ENCODE measurements at regions not wholly inside any gene's neighbourhood (a gene's known extent, or its start where the extent isn't known, plus 50 kb on each side); places are given as distances from the start of the nearest gene placed in this dataset.

- TF ChIP-seq, protein P1, sequence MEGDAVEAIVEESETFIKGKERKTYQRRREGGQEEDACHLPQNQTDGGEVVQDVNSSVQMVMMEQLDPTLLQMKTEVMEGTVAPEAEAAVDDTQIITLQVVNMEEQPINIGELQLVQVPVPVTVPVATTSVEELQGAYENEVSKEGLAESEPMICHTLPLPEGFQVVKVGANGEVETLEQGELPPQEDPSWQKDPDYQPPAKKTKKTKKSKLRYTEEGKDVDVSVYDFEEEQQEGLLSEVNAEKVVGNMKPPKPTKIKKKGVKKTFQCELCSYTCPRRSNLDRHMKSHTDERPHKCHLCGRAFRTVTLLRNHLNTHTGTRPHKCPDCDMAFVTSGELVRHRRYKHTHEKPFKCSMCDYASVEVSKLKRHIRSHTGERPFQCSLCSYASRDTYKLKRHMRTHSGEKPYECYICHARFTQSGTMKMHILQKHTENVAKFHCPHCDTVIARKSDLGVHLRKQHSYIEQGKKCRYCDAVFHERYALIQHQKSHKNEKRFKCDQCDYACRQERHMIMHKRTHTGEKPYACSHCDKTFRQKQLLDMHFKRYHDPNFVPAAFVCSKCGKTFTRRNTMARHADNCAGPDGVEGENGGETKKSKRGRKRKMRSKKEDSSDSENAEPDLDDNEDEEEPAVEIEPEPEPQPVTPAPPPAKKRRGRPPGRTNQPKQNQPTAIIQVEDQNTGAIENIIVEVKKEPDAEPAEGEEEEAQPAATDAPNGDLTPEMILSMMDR (IDR thresholded peaks at IDR 0.05; ENCODE audit: unreplicated experiment), result no peak
- DNase-seq (ENCODE audit: low spot score, unreplicated experiment), result no peak
- Mint-ChIP-seq H3K9me3 (ENCODE audit: low read depth) (no peaks in the 10 kb centered on the region), H3K4me1 (ENCODE audit: low read depth) (no peaks in the 10 kb centered on the region), H3K27ac (no peak overlapping the region), H3K4me3 (ENCODE audit: low read depth) (no peak overlapping the region), H3K36me3 (ENCODE audit: insufficient read depth) (no peaks in the 10 kb centered on the region), H3K27me3 (no peaks in the 10 kb centered on the region)
Measured at GRCh38 chr1:173276922-173277800, 70.0 kb upstream of the TNFSF4 start.

DNA sequence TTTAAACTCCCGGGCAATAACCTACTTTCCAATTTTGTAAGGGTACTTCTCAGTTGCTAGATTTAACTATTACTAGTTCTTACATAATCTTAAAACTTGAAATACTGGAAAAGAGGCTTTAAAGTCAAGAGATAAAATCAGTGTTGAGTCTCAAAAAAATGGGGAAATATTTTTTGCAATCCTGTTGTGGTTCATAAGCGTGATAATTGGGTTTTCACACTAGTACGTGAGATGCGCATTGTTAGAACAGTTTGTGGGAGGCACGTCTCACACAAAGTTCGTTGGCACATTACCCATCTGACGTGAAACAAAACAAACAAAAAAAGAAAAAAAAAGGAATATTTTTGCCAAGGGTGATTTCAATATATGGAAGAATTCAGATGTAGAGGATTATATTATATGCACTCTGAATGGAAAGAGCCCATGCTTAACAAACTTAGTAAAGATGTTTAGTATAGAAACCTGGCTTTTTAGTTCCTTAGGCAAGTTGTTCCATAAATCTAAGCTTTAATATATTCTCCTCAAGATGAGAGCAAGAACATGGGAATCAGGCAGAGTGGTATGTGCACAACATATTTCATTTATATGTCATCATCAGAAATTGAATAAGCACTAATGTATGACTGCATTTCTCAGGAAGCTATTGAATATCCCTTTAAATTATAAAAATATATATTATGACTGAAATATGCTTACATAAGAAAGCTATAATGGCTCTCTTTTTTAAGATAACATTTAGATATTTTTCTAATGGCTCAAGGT lies 73.9 kb upstream of the TNFSF4 start:
- Mint-ChIP-seq H3K27me3 (no peaks in the 10 kb centered on the region), H3K9me3 (ENCODE audit: low read depth) (no peaks in the 10 kb centered on the region), H3K4me1 (ENCODE audit: low read depth) (no peaks in the 10 kb centered on the region)

GRCh38 chr1:173285048-173285447 lies 77.9 kb upstream of the TNFSF4 start:
- Mint-ChIP-seq H3K4me3 (ENCODE audit: low read depth) (no peak overlapping the region), H3K4me1 (ENCODE audit: low read depth) (no peaks in the 10 kb centered on the region), H3K27ac (no peak overlapping the region), H3K27me3 (no peaks in the 10 kb centered on the region), H3K36me3 (ENCODE audit: insufficient read depth) (no peaks in the 10 kb centered on the region), H3K9me3 (ENCODE audit: low read depth) (peaks cover 2% of the 10 kb centered on the region)
- DNase-seq (ENCODE audit: low spot score, unreplicated experiment), result no peak
- TF ChIP-seq, protein P1 (IDR thresholded peaks at IDR 0.05; ENCODE audit: unreplicated experiment), result no peak

More for the DNA sequence above, 73.9 kb upstream of the TNFSF4 start:
- TF ChIP-seq, protein P1 (IDR thresholded peaks at IDR 0.05; ENCODE audit: unreplicated experiment), result no peak
- DNase-seq (ENCODE audit: low spot score, unreplicated experiment), result no peak
- Mint-ChIP-seq H3K27ac (no peak overlapping the region), H3K36me3 (ENCODE audit: insufficient read depth) (no peaks in the 10 kb centered on the region), H3K4me3 (ENCODE audit: low read depth) (no peak overlapping the region)

DNA sequence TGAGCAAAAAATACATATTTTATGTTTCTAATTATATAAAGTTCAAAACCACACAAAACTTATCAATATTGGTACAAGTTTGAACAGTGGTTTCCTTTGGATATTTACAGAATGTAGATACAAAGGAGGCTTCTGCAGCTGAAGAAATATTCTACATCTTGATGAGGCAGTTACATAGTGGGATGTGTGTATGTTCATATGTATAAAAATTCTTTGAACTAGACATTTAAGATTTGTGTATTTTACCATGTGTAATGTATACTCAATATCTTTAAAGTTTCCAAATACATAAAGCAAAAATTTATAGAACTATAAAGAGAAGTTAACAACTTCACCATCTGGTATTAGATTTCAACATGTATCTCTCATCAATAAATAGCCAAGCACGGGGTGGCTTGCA lies 80.7 kb upstream of the TNFSF4 start:
- Mint-ChIP-seq H3K27ac (no peak overlapping the region), H3K27me3 (no peaks in the 10 kb centered on the region), H3K9me3 (ENCODE audit: low read depth) (peaks cover 13% of the 10 kb centered on the region), H3K4me1 (ENCODE audit: low read depth) (peaks cover 5% of the 10 kb centered on the region), H3K4me3 (ENCODE audit: low read depth) (no peak overlapping the region), H3K36me3 (ENCODE audit: insufficient read depth) (no peaks in the 10 kb centered on the region)
- DNase-seq (ENCODE audit: low spot score, unreplicated experiment), result no peak
- TF ChIP-seq, protein P1 (IDR thresholded peaks at IDR 0.05; ENCODE audit: unreplicated experiment), result no peak

DNA sequence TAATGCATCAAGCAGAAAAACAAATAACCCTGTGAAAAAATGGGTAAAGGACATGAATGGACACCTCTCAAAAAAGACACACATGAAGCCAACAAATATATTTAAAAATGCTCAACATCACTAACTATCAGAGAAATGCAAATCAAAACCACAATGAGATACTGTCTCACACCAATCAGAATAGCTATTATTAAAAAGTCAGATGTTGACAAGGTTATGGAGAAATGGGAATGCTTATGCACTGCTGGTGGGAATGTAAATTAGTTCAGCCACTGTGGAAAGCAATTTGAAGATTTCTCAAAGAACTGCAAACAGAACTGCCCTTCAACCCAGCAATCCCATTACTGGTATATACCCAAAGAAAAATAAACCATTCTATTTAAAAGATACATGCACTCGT lies 86.6 kb upstream of the TNFSF4 start:
- TF ChIP-seq, protein P1 (IDR thresholded peaks at IDR 0.05; ENCODE audit: unreplicated experiment), result no peak
- Mint-ChIP-seq H3K9me3 (ENCODE audit: low read depth) (peaks cover 13% of the 10 kb centered on the region), H3K36me3 (ENCODE audit: insufficient read depth) (no peaks in the 10 kb centered on the region), H3K27me3 (no peaks in the 10 kb centered on the region), H3K4me1 (ENCODE audit: low read depth) (peaks cover 29% of the 10 kb centered on the region), H3K27ac (no peak overlapping the region), H3K4me3 (ENCODE audit: low read depth) (no peak overlapping the region)
- DNase-seq (ENCODE audit: low spot score, unreplicated experiment), result no peak

Data from progenitor cell of endocrine pancreas (in vitro differentiated cells).